H9 (cell line): ENCODE measurements at regions not wholly inside any gene's neighbourhood (a gene's known extent, or its start where the extent isn't known, plus 50 kb on each side); places are given as distances from the start of the nearest gene placed in this dataset.

Source experiments
- DNase-seq: peaks from one replicate; pipeline ENCODE4 v3.0.0-alpha.2; 2017
- H2AFZ ChIP-seq: one replicate; pipeline ENCODE4 v1.6.1; 2013; ENCODE audit warnings: mild to moderate bottlenecking, low read length, control low read depth, moderate library complexity
- H2AK5ac ChIP-seq: 2 replicates; pipeline ENCODE4 v1.6.1; 2013; ENCODE audit warnings: low read length, control low read depth, mixed read lengths; ENCODE audit not compliant: insufficient read length
- H2BK120ac ChIP-seq: one replicate; pipeline ENCODE4 v1.6.1; 2013; ENCODE audit warnings: low read depth, mild to moderate bottlenecking, low read length, control low read depth, inconsistent platforms; ENCODE audit not compliant: poor library complexity, severe bottlenecking
- H2BK12ac ChIP-seq: 2 replicates; pipeline ENCODE4 v1.6.1; 2013; ENCODE audit warnings: low read length, control low read depth, mixed read lengths, low read depth; ENCODE audit not compliant: insufficient read length
- H2BK15ac ChIP-seq: 2 replicates; pipeline ENCODE4 v1.6.1; 2013; ENCODE audit warnings: low read depth, low read length, control low read depth
- H2BK20ac ChIP-seq: one replicate; pipeline ENCODE4 v1.6.1; 2013; ENCODE audit warnings: low read depth, mild to moderate bottlenecking, low read length, control low read depth, inconsistent platforms; ENCODE audit not compliant: poor library complexity, severe bottlenecking
- H2BK5ac ChIP-seq: 2 replicates; pipeline ENCODE4 v1.6.1; 2013; ENCODE audit warnings: low read length, control low read depth, mixed read lengths; ENCODE audit not compliant: insufficient read length
- H3K14ac ChIP-seq: 2 replicates; pipeline ENCODE4 v1.6.1; 2013; ENCODE audit warnings: low read length, control low read depth; ENCODE audit not compliant: insufficient read depth
- H3K18ac ChIP-seq: 2 replicates; pipeline ENCODE4 v1.6.1; 2013; ENCODE audit warnings: low read depth, mild to moderate bottlenecking, mixed read lengths, low read length, control low read depth; ENCODE audit not compliant: insufficient read length
- H3K23ac ChIP-seq: 2 replicates; pipeline ENCODE4 v1.6.1; 2013; ENCODE audit warnings: low read length, control low read depth, mixed read lengths, low read depth; ENCODE audit not compliant: insufficient read length
- H3K23me2 ChIP-seq: 2 replicates; pipeline ENCODE4 v1.6.1; 2013; ENCODE audit warnings: low read depth, mild to moderate bottlenecking, mixed read lengths, low read length, control low read depth; ENCODE audit not compliant: insufficient read length, poor library complexity, severe bottlenecking
- H3K27ac ChIP-seq: 2 replicates; pipeline ENCODE4 v1.5.1; 2013; ENCODE audit warnings: low read length, control low read depth, mixed read lengths, low read depth; ENCODE audit not compliant: insufficient read length
- H3K27me3 ChIP-seq: 2 replicates; pipeline ENCODE4 v1.6.1; 2013; ENCODE audit warnings: low read length, control low read depth, inconsistent platforms; ENCODE audit not compliant: insufficient read depth
- H3K4ac ChIP-seq: 2 replicates; pipeline ENCODE4 v1.6.1; 2013; ENCODE audit warnings: low read depth, mild to moderate bottlenecking, control low read depth, inconsistent platforms, low read length, moderate library complexity
- H3K4me1 ChIP-seq: 2 replicates; pipeline ENCODE4 v1.6.1; 2013; ENCODE audit warnings: low read length, control low read depth, inconsistent platforms; ENCODE audit not compliant: insufficient read depth
- H3K4me2 ChIP-seq: 2 replicates; pipeline ENCODE4 v1.6.1; 2013; ENCODE audit warnings: low read length, control low read depth, mixed read lengths; ENCODE audit not compliant: insufficient read length, insufficient read depth
- H3K56ac ChIP-seq: 2 replicates; pipeline ENCODE4 v1.6.1; 2013; ENCODE audit warnings: low read depth, mild to moderate bottlenecking, mixed read lengths, low read length, control low read depth; ENCODE audit not compliant: insufficient read length
- H3K79me1 ChIP-seq: 2 replicates; pipeline ENCODE4 v1.6.1; 2013; ENCODE audit warnings: low read depth, mild to moderate bottlenecking, moderate library complexity, low read length, control low read depth, inconsistent platforms; ENCODE audit not compliant: insufficient read depth, poor library complexity, severe bottlenecking
- H3K79me2 ChIP-seq: 2 replicates; pipeline ENCODE4 v1.6.1; 2013; ENCODE audit warnings: low read length, control low read depth, inconsistent platforms; ENCODE audit not compliant: insufficient read depth
- H3K9ac ChIP-seq: 2 replicates; pipeline ENCODE4 v1.6.1; 2013; ENCODE audit warnings: low read length, control low read depth, mixed read lengths; ENCODE audit not compliant: insufficient read length; ENCODE audit errors: extremely low read depth
- H3K9me3 ChIP-seq: one replicate; pipeline ENCODE4 v1.6.1; 2013; ENCODE audit warnings: low read depth, low read length, inconsistent platforms; ENCODE audit not compliant: control insufficient read depth
- H3T11ph ChIP-seq: one replicate; pipeline ENCODE4 v1.6.1; 2013; ENCODE audit warnings: mild to moderate bottlenecking, low read length, control low read depth, inconsistent platforms
- H4K20me1 ChIP-seq: one replicate; pipeline ENCODE4 v1.6.1; 2013; ENCODE audit not compliant: control insufficient read depth, insufficient read length, insufficient read depth
- H4K5ac ChIP-seq: 2 replicates; pipeline ENCODE4 v1.6.1; 2013; ENCODE audit warnings: low read depth, mild to moderate bottlenecking, mixed read lengths, low read length, control low read depth; ENCODE audit not compliant: insufficient read length
- H4K8ac ChIP-seq: replicated peaks from 2 replicates; pipeline ENCODE4 v1.6.1; 2013; ENCODE audit warnings: low read length, control low read depth, mixed read lengths, low read depth; ENCODE audit not compliant: insufficient read length
- H4K91ac ChIP-seq: 2 replicates; pipeline ENCODE4 v1.6.1; 2013; ENCODE audit warnings: low read depth, mild to moderate bottlenecking, moderate library complexity, mixed read lengths, low read length, control low read depth; ENCODE audit not compliant: insufficient read length
- H3K27ac Mint-ChIP-seq, 3 experiments: 2 replicates in 2 of 3; 3 replicates in 1 of 3; pipeline ENCODE4 v1.8.0; 2020 to 2021; ENCODE audit warnings: mixed read lengths in 3 of 3, mild to moderate bottlenecking in 1 of 3, moderate library complexity in 1 of 3
- H3K27me3 Mint-ChIP-seq: 2 replicates; pipeline ENCODE4 v1.8.0; 2021; ENCODE audit warnings: low read depth, mild to moderate bottlenecking, moderate library complexity, mixed read lengths
- H3K36me3 Mint-ChIP-seq, 3 experiments: 2 replicates in 2 of 3; 3 replicates in 1 of 3; pipeline ENCODE4 v1.8.0; 2020 to 2021; ENCODE audit warnings: low read depth in 3 of 3, mixed read lengths in 3 of 3; ENCODE audit not compliant: insufficient read depth in 1 of 3
- H3K4me1 Mint-ChIP-seq, 2 experiments: 2 replicates each; pipeline ENCODE4 v1.8.0; 2020; ENCODE audit warnings: mixed read lengths in 2 of 2
- H3K4me3 Mint-ChIP-seq, 2 experiments: 2 replicates in 1 of 2; 3 replicates in 1 of 2; pipeline ENCODE4 v1.8.0; 2020 to 2021; ENCODE audit warnings: mild to moderate bottlenecking in 2 of 2, mixed read lengths in 2 of 2, moderate library complexity in 1 of 2
- H3K9me3 Mint-ChIP-seq, 2 experiments: 2 replicates in 1 of 2; 3 replicates in 1 of 2; pipeline ENCODE4 v1.8.0; 2020; ENCODE audit warnings: mild to moderate bottlenecking in 2 of 2, mixed read lengths in 2 of 2, moderate library complexity in 1 of 2
- WGBS: extraction: QIAGEN DNeasy Blood & Tissue Kit; methylation state at CpG from one replicate; pipeline ENCODE4 v1.1.7; 2013; ENCODE audit warnings: missing lambda C conversion rate, low lambda C conversion rate, mixed read lengths; ENCODE audit not compliant: insufficient read length; ENCODE audit errors: extremely low coverage; 5-methylcytosine and 5-hydroxymethylcytosine counted together
- TF ChIP-seq, protein P1 (sequence below): fragments of 200-600 bp; sonication (generic); conservative IDR thresholded peaks from 3 replicates; pipeline ENCODE4 v1.8.0; 2021; ENCODE audit warnings: antibody characterized with exemption, mild to moderate bottlenecking

DNA sequence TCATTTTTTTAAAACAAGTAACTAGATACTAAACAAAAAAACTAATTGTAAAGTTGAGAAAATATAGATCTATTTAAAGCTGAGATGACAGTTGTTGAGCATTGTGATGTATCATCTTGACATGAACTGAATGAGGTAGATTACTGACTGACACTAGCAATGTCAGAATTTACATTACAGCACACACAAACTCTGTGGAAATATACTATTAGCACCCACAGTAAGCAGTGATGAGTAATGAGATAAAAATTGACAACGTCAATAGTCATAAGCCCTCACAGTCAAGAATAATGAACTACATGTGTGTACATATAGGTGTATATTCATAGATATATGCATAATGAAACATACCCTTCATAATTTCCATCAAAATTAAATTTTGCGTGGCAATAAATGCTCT lies 368.4 kb downstream of the TFEC start:
- Mint-ChIP-seq H3K4me3 (no peak overlapping the region), H3K36me3 (no peaks in the 10 kb centered on the region), H3K9me3 (no peaks in the 10 kb centered on the region; a peak in 1 of 5 replicates), H3K4me1 (peaks cover 2 to 5% of the 10 kb centered on the region in 2 experiments; a peak in 2 of 4 replicates), H3K27ac (no peak overlapping the region), H3K27me3 (no peaks in the 10 kb centered on the region; the same call in 1 of the 2 replicates)
- Histone ChIP-seq H2AFZ (no peak overlapping the region), H3K18ac (no peak overlapping the region), H3K23me2 (no peaks in the 10 kb centered on the region), H3K23ac (no peak overlapping the region), H3K14ac (no peak overlapping the region), H2BK120ac (no peak overlapping the region), H3K4ac (no peak overlapping the region), H2BK20ac (no peak overlapping the region), H3K9me3 (no peaks in the 10 kb centered on the region), H4K8ac (no peak overlapping the region), H3K27me3 (no peaks in the 10 kb centered on the region), H3T11ph (no peak overlapping the region), H4K20me1 (no peaks in the 10 kb centered on the region), H2BK5ac (no peak overlapping the region), H2BK15ac (no peak overlapping the region), H3K79me2 (no peaks in the 10 kb centered on the region), H3K4me1 (no peaks in the 10 kb centered on the region), H3K4me2 (no peak overlapping the region), H2BK12ac (no peak overlapping the region), H4K91ac (no peak overlapping the region), H4K5ac (no peak overlapping the region), H3K79me1 (no peaks in the 10 kb centered on the region), H2AK5ac (no peak overlapping the region), H3K27ac (no peak overlapping the region), H3K56ac (no peak overlapping the region), H3K9ac (no peak overlapping the region)
- no peak for DNase-seq
- no CpG with 5 or more reads among the region's 2 CpGs for WGBS
- TF ChIP-seq, protein P1, sequence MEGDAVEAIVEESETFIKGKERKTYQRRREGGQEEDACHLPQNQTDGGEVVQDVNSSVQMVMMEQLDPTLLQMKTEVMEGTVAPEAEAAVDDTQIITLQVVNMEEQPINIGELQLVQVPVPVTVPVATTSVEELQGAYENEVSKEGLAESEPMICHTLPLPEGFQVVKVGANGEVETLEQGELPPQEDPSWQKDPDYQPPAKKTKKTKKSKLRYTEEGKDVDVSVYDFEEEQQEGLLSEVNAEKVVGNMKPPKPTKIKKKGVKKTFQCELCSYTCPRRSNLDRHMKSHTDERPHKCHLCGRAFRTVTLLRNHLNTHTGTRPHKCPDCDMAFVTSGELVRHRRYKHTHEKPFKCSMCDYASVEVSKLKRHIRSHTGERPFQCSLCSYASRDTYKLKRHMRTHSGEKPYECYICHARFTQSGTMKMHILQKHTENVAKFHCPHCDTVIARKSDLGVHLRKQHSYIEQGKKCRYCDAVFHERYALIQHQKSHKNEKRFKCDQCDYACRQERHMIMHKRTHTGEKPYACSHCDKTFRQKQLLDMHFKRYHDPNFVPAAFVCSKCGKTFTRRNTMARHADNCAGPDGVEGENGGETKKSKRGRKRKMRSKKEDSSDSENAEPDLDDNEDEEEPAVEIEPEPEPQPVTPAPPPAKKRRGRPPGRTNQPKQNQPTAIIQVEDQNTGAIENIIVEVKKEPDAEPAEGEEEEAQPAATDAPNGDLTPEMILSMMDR, result no peak
